ENCODE measurements at regions not wholly inside any gene's neighbourhood (a gene's known extent, or its start where the extent isn't known, plus 50 kb on each side); places are given as distances from the start of the nearest gene placed in this dataset.
"Not testable (repeated sequence)": the region's sequence is repeated elsewhere in the genome, so short reads cannot be mapped to it uniquely, and the experiment has no call there.

DNA sequence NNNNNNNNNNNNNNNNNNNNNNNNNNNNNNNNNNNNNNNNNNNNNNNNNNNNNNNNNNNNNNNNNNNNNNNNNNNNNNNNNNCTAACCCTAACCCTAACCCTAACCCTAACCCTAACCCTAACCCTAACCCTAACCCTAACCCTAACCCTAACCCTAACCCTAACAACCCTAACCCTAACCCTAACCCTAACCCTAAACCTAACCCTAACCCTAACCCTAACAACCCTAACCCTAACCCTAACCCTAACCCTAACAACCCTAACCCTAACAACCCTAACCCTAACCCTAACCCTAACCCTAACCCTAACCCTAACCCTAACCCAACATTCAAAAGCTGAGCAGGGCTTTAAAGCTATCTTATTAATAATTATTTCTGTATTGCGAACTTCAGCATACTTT lies 182.5 kb upstream of the FAM20C start:
- not testable (repeated sequence) for DNase-seq

DNA sequence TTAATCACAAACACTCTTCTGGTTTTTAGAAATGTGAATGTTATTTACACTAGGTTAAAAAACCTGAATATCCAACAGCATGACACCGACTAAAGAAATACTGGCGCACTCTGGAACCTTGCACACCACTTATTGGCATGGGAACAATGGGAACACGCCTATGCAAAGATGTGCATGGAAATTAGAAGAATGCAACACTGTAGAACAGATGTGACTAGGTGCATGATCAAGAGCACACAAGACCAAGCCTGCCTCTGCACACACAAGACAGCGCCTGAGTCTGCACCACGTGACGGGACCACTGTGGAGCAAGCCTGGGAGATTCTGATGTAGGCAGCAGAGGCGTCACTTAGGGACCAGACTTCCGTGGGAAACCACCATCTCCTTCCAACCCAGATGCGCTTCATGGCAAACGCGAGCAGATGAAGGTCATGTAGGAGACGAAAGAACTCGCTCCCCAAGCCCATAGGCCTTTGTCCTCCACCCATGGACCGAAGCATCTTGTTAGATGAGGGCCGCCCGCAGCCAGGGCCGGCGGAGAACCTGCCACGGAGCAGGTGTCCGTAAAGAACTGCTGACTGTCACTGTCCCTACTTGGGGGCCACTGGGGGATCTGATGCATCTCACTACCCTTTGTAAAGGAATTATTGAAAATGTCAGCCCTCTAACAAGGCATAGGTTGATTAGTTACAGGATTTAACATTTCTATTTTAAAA lies 159.6 kb upstream of the FAM20C start:
- not testable (repeated sequence) for DNase-seq

DNA sequence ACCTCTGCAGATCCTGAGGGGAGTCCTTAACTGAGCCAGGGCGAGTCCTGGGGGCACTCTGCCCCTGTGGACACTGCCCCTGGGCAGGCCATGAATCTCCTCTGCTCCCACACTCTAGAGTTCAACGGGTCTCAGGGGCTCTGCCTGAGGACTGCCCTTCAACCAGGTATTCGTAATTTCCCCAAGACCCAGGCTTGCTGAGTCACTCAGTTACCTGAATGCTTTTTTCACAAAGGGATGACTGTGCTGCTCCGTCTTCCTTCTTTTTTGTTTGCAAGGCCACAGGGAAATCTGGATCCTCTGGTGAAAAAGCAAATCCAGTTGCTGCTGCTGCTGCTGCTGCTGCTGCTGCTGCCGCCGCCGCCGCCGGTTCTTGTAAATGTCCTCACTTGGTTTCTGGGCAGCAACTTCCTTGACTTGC lies 157.2 kb upstream of the FAM20C start:
- not testable (repeated sequence) for DNase-seq

DNA sequence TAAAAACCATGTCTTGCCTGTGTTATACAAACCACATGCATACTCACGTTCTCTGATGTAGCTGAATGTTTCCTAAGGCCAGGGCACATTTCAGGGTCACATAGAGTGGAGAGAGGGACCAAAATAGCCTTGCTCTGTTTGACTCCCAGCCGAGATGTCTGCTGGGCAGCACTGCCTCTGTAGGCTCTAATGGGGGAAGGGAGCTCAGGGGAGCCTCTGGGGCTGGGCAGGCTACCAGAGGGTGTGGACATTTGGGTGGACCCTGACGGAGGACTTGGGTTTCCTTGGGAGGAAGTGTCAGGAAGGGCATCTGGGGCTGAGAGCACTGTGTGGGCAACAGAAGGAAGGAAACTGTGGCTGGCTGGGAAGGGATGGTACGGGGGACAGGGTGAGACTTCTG lies 155.8 kb upstream of the FAM20C start:
- not testable (repeated sequence) for DNase-seq

DNA sequence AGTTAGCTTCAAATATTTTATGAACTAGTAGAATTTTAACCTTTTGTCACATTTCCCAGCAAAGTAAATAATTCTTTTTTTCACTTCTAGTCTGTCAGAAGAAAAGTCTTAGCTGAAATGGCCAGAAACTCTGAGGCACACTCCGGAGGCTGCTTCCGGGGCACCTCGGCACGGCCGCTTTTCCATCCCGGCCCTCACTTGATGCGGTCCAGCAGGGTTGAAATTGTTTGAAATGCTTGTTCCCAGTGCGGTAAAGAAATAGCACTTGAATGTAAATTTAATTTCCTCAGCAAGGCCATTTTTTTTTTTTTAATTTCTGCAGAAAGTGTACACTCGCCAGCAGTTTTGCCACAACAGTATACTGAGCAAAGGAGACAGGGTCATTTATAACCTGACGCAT lies 154.7 kb upstream of the FAM20C start:
- DNase-seq, result not testable (repeated sequence)

DNA sequence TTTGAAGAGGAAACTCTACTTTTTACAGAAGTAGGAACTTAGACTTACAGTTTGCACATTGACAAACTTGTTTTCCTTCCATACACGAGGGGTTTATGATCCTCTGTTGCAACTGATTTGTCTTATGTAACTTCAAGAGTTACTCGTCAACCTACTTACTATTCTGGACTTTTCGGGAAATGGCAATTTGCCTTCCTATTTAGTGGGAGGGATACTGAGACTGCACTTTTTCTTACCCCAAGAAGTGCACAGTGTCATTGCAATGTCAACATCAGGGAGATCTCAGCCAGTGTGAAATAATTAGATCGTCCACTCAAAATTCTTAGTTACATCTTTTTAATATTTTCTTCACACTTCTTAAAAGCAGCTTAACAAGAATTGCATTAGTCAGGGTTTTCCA lies 153.9 kb upstream of the FAM20C start:
- DNase-seq, result not testable (repeated sequence)

DNA sequence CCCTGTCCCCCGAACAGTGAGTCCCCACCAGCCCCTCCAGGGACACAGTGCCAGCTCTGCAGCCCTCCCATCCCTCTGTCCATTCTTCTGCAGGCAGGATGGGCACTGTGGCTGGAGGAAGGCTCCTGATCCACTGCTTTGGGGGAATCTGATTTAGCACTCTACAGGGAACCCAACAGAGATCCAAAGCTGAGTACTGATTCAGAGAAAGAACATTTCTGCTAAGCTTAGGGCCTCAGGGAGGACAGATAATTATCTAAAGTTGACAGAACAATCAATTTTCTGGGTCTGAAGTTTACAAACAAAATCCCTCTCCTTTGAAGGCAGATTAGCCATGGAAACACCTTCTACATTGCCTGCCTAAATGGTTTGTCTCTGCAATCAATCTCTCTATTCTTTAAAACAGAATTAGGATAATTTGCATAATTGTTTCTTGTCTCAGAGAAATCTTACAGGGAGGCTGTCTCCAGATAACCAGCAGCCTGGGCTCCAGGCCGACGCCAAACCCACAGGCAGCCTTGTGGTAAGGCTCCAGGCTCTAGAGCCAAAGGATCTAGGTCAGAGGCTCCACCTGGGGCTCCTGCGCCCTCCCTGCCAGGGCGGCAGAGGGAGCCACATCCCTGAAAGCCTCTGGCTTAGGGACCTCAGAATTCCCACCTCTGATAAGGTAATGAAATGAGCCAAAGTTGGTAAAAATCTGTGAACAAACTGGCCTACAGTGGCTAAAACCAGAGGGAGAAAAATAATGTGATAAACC lies 152.2 kb upstream of the FAM20C start:
- peak; percentile 38 for DNase-seq

DNA sequence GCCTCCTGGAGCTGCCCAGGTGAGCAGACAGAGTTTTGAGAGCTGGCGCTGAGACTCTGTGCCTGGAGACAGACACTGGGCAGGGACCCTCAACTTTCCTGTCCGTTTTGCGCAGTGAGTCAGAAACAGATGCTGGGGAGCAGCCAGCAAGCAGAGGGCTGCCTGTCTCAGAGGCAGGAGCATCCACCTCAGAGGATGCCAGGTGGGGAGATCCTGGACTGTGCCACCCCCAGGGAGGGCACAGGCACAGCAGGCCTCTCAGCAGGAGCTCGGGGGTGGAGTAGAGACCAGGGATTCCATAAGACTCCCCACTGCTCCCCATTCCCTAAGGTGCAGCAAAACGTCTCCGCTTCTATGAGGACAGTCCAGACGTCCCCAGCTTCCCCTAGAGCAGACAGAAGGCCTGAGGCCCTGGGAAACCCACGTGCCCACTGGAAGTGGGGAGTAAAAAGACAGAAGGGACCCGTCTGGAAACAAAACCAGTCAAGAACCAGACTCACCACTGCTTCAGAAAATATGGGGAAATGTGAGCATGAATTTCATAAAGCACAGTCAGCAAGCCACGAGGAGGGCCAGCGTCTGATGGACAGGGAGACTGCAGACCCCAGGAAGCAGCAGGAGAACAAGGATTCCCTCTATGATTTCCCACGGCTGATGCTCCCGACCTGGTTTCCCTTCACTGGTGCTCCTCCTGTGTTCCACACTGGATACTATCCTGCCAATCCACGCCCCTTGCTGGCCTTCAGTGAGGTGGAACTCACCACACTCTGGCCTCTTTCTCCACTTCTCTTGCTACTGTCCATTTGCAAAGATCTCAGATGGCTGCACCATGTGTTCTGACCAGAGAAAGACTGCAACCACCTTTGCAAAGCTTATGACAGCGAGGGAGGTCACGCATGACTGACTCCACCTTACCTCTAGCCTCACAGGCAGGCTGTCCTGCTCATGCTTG lies 151.3 kb upstream of the FAM20C start:
- peak; percentile 22 for DNase-seq

DNA sequence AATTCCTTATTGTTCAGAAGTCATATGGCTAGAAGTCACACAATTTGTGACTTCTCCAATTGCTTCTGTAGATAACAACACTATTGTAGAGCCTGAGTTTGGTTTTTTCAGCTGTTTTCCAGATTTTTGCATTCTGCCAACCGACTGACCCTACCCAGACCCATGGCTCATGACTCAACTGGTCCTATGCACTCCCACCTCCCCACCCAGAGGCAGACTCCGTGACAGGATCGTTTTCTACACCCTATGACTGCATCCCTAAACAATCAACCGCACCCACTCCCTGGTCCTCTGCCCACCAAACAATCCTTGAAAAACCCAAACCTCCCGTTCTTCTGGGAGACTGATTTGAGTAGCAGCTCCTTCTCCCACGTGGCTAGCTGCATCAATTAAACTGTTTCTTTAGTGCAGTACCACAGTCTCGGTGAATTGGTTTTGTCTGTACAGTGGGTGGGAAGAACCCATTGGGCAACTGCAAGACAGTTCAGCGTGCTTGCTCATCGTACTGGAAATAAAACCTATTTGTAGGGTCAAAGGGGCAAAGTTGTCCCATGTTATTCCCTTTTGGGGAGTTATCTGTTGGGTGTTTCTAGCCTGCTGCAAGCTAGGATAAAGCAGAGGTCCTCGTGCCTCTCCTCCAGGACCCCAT lies 150.3 kb upstream of the FAM20C start:
- no peak for DNase-seq

DNA sequence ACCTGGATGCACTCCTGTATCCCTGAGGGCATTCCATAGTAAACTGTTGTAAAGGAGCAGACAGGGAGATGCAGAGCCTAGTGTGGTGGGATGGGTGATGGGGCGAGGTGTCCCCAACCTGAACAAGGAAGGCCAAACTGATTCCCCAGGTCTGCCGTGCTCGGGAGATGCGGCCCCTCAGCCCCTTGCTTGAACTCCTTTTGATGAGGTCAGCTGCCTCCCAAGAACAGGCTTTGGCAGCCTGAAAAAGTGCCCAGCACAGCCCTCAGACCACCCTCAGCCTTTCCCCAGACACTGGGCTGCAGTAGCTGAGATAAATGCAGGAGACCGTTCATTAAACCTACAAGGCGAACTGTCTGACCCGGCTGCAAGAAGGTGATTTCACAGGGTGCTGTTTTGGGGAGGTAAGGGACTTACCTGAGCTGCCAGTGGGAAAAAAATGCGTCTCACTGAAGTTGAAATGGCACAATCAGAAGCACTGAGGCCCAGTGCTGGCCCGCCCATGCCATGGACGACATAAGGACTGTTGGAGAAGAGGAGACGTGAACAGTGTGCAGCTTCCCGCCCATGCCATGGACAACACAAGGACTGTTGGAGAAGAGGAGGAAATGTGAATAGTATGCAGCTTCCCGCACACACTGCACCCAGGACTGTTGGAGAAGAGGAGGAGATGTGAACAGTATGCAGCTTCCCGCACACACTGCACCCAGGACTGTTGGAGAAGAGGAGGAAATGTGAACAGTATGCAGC lies 148.4 kb upstream of the FAM20C start:
- DNase-seq, result peak; percentile 27

DNA sequence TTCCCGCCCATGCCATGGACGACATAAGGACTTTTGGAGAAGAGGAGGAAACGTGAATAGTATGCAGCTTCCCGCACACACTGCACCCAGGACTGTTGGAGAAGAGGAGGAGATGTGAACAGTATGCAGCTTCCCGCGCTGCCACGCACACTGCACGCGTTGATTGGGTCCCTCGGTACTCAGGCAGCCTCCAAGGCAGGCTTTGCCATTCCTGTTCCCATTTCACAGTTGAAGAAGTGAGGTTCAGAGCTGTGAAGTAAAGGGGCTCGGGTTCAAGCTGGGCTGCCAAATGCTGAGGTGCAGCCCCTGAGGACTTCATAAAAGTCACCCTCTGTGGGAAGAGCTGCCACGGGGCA lies 147.9 kb upstream of the FAM20C start:
- peak; percentile 8 for DNase-seq

DNA sequence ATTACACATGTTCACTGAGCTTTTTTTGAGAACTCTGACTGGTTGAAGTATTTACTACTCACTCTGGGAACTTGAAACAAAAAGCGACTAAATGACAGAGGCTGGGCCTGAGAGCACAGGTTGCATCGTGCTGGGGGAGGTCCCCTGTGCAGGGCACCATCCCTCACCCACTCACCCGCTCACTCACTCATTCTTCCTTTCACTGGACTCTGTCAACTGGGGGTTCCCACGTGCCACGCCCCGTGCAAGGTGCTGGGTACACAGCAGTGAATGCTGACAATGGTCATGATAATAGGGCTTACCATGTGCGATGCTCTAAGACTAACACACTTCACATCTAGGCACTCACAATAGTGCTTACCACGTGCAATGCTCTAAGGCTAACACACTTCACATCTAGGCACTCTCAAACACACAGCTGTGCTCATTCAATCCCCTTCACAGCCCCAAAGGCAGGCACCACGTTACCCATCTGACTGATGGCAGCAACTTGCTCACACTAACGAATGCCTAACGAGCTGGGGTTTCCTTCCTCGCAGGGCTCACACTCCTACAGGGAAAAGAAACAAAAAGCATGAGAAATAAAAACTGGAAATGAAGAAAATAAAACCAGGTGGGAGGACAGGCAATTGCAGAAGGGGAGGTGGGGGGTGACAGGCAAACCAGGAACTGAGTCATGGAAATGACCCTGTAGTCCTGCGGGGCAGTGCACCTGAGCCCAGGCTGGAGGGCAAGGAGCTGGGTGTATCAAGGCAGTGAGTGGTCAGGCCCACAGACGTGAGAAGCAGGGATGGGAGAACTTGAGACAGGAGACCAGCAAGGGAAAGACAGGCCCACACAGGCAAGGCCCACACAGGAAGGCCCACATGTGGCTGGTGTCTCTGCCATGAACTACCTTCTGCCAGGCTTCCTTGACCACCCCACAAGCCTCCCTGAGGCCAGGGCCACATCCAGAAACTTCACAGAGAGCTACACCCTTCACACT lies 147.0 kb upstream of the FAM20C start:
- DNase-seq, result peak; percentile 20

DNA sequence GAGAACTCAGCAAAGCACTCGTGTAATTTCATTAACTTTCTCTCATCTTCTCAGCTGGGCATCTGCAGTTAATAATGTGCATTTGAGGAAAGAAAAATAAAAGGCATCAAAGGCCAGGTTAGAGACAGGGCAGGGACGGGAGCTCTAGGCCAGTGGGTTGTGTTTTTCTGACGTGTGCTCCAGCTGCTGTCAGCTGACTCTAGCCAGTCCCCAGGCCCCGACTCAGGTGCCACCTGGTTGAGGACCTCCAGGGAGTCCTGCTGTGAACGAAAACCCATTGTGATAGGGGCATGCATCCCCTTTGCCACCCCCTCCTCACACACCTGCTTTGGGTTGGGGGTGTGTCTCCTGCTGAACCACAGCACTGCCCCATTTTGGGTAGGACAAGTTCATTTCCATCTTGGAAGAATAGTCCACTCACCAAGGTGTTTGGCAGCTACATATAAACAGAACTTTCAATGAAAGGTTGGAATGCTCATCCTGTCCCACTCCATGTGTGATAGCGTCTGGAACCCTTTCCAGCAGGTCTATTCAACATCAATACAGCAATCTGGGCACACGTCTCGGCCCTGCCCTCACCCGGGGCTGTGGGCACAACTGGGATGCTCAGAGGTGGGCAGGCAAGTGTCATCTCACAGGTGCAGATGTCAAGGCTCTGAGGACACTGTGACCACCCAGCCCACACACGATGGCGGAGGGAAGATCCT lies 146.1 kb upstream of the FAM20C start:
- DNase-seq, result peak; percentile 3

DNA sequence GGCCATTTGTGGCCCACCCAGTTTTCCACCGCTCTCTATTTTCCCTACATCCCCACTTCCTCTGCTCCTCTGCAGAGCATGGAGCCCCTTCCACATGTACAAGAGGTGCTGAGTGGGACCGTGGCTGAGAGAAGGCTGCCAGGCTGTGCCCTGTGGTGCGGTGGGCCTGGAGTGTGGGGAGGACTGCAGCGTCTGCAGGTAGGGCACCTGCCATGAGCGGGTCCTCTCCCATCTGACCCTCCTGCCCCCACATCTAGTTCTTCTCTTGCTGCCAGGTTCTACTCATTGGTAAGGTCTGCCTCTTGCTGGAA lies 145.6 kb upstream of the FAM20C start:
- DNase-seq, result peak; percentile 16

DNA sequence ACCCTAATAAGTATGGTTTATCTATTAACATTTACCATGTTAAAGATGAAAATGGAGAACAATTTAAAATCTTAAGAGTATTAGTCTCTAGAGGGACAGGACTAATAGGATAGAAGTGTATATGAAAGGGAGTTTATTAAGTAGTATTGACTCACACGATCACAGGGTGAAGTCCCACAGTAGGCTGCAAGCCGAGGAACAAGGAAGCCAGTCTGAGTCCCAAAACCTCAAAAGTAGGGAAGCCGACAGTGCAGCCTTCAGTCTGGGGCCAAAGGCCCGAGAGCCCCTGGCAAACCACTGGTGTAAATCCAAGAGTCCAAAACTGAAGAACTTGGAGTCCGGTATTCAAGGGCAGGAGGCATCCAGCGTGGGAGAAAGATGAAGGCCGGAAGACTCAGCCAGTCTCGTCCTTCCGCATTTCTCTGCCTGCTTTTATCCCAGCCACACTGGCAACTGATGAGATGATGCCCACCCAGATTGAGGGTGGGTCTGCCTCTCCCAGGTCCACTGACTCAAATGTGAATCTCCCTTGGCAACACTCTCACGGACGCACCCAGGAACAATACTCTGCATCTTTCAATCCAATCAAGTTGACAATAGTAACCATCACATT lies 140.8 kb upstream of the FAM20C start:
- DNase-seq, result no peak

DNA sequence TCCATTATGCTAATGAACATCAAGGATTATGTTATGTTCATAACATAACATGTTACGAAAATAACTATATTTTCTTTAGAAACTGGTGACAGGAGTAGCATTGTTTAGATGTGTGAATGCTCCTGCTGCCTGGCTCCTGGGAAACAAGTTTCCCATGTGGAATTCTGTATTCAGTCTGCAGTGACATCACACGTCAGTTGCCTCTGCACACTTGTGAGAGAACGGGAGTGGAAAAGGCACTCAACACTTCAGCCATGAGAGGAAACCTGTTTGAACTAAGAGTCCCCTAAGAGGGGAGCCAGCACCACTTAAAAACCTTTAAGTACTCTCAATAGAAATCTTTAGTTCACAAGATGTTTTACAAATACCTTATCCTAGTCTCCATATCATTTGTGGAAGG lies 140.3 kb upstream of the FAM20C start:
- no peak for DNase-seq

DNA sequence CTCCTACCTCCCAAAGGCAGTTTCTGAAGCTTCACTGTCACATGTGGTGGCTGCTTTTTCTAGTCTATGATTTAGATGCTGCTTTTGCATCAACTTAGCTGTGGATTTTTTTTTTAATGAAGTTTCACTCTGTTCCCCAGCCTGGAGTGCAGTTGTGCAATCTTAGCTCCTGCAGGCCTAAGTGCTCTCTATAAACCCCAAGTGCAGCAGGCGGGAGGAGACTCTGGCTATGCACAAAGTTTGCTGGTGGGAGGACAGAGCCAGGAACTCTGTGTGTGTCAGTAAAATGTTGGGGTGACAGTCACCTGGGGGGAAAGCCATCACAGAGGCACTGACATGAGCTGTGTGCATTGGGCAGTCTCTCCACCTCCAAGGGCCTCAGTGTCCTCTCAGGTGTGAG lies 138.8 kb upstream of the FAM20C start:
- DNase-seq, result no peak

DNA sequence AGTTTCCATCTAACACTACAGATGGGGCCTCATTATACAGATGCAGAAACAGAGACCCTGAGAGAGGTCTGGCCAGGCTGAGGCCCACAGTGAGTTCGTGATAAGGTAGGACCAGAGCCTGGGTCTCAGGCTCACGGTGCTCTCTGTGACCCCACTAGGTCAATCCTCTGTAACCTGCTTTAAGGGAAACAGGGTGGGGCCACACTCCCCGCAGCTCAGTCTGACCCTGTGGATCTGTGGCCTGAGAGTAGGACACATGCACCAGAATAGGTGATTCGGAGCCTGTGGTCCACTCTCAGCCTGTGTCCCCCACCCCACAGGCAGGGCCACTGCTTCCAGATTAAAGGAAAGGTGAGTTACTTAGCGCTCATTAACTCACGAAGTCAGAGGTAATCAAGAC lies 137.8 kb upstream of the FAM20C start:
- no peak for DNase-seq

DNA sequence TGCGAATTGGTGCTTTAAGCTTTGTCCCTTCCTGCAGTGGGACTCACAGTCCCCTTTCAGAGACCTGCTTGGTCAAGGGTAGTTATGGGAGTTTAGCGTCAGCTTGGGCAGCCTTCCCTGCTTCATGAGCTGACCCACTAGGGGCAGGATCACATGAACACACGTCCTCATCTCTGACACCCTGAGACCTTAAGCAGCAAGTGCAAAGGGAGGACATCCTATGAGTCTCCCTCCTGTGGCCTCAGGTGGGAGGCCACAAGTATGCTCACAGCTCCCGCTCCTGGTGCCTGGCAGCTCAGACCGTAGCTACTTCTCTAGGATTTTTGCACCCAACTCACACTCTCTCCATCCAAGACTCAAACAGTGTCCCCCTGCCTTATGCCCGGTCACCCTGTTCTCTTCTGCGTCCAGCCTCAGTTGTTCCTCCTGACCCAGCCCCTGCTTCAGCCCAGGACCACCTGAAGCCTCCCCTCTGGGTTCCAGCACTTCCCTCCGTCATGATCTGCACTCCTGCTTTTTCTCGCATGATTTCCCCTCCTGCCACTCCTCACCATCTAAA lies 136.6 kb upstream of the FAM20C start:
- DNase-seq, result no peak

Data from left hindlimb (tissue), 1 donor.